ENCODE measurements at regions not wholly inside any gene's neighbourhood (a gene's known extent, or its start where the extent isn't known, plus 50 kb on each side); places are given as distances from the start of the nearest gene placed in this dataset.

DNA sequence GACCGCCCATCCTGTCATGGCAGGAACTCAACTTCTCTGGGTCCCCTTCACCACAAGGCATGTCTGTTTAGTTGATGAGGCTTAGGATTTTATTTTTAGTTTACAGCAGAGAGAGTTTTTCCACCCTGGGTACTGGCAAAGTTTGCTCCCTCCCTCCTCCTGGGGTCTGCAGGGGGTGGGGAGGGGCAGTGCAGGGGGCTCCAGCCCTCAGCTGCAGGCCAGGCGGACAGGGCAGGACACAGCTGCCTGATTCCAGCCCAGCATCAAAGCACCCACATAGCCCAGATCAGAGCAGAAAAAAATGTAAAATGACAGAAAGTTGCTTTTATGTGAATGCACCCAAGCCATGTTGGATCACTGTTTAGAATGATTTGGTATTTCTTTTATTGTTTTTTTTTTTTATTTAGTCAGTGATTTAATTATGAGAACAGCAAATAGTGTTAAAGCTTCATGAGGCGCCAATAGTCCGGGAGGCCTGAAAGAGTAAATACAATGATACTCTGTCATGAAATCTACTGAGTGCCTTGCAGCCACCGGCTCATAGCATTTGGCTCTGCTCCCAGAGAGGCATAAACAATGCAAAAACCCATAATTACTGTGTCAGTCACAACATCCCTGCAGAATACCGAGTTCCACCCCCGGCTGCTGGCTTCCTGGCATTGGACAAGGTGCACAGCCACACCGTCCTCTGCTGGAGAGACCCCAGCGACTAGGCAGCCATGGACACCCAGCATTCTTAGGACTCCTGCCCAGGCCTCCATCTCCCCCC lies 923.5 kb downstream of the UQCRFS1 start (continued):
- TF ChIP-seq ZNF654 (tag by site-specific recombination; IDR thresholded peaks at IDR 0.05; ENCODE audit: low read depth) (no peak), ZNF610 (tag by site-specific recombination; IDR thresholded peaks at IDR 0.05; ENCODE audit: borderline replicate concordance) (peak; percentile 67), GLIS1 (tag by site-specific recombination; IDR thresholded peaks at IDR 0.05) (peak; percentile 98), ZNF558 (tag by site-specific recombination; IDR thresholded peaks at IDR 0.05) (peak; percentile 73; the same call in 1 of the 2 replicates), CTCF (tag by site-specific recombination; IDR thresholded peaks at IDR 0.05) (peak; percentile 91), GLI4 (tag by site-specific recombination; IDR thresholded peaks at IDR 0.05) (no peak), ZNF785 (tag by site-specific recombination; IDR thresholded peaks at IDR 0.05) (no peak), ZNF350 (tag by site-specific recombination; IDR thresholded peaks at IDR 0.05) (no peak), ZNF341 (tag by site-specific recombination; IDR thresholded peaks at IDR 0.05; ENCODE audit: low read depth) (peak; percentile 89), ZNF121 (tag by site-specific recombination; IDR thresholded peaks at IDR 0.05) (peak; percentile 60; the same call in 1 of the 2 replicates), ZNF18 (tag by site-specific recombination; IDR thresholded peaks at IDR 0.05) (0 out of 2 replicates have a peak, but pooled peaks have one; percentile 30), ZNF639 (tag by site-specific recombination; IDR thresholded peaks at IDR 0.05) (peak; percentile 52; the same call in 1 of the 2 replicates), ZIC2 (tag by site-specific recombination; IDR thresholded peaks at IDR 0.05) (peak; percentile 59; the same call in 1 of the 2 replicates)
- TF ChIP-seq, protein P1, sequence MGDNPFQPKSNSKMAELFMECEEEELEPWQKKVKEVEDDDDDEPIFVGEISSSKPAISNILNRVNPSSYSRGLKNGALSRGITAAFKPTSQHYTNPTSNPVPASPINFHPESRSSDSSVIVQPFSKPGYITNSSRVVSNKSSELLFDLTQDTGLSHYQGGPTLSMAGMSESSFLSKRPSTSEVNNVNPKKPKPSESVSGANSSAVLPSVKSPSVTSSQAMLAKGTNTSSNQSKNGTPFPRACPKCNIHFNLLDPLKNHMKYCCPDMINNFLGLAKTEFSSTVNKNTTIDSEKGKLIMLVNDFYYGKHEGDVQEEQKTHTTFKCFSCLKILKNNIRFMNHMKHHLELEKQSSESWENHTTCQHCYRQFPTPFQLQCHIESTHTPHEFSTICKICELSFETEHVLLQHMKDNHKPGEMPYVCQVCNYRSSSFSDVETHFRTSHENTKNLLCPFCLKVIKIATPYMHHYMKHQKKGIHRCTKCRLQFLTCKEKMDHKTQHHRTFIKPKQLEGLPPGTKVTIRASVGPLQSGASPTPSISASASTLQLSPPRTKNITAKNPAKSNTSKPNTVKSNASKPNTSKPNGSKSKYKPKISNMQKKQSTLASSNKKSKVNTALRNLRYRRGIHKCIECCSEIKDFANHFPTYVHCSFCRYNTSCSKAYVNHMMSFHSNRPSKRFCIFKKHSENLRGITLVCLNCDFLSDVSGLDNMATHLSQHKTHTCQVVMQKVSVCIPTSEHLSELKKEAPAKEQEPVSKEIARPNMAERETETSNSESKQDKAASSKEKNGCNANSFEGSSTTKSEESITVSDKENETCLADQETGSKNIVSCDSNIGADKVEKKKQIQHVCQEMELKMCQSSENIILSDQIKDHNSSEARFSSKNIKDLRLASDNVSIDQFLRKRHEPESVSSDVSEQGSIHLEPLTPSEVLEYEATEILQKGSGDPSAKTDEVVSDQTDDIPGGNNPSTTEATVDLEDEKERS (tag by site-specific recombination; IDR thresholded peaks at IDR 0.05): no peak
- TF ChIP-seq, protein P2, sequence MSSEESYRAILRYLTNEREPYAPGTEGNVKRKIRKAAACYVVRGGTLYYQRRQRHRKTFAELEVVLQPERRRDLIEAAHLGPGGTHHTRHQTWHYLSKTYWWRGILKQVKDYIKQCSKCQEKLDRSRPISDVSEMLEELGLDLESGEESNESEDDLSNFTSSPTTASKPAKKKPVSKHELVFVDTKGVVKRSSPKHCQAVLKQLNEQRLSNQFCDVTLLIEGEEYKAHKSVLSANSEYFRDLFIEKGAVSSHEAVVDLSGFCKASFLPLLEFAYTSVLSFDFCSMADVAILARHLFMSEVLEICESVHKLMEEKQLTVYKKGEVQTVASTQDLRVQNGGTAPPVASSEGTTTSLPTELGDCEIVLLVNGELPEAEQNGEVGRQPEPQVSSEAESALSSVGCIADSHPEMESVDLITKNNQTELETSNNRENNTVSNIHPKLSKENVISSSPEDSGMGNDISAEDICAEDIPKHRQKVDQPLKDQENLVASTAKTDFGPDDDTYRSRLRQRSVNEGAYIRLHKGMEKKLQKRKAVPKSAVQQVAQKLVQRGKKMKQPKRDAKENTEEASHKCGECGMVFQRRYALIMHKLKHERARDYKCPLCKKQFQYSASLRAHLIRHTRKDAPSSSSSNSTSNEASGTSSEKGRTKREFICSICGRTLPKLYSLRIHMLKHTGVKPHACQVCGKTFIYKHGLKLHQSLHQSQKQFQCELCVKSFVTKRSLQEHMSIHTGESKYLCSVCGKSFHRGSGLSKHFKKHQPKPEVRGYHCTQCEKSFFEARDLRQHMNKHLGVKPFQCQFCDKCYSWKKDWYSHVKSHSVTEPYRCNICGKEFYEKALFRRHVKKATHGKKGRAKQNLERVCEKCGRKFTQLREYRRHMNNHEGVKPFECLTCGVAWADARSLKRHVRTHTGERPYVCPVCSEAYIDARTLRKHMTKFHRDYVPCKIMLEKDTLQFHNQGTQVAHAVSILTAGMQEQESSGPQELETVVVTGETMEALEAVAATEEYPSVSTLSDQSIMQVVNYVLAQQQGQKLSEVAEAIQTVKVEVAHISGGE (tag by site-specific recombination; conservative IDR thresholded peaks at IDR 0.05; ENCODE audit: low read depth): peak; percentile 28; the same call in 1 of the 2 replicates
